ENCODE measurements at regions not wholly inside any gene's neighbourhood (a gene's known extent, or its start where the extent isn't known, plus 50 kb on each side); places are given as distances from the start of the nearest gene placed in this dataset.

DNA sequence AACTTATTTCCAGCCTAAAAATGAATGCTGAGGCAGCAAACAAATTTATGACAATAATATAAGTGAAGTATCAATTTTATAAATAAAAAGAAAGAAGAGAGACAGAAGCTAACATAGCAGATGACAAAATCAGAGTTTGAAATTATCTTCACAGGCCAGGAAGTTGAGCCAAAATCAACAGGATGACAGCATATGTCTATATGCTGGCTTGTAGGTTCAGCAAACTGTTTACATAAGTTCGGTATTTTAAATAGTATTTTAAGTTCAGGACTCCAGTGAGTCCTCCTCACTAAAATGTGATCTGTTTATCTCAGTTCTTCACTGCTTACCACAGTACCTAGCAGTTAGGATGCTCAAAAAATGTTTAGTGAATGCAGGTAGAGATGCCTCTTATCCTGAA lies 359.6 kb upstream of the SMC2 start:
- Histone ChIP-seq H3K4ac (replicated peaks; ENCODE audit: insufficient read length, low read depth, low read length) (no peak overlapping the region), H3K4me3 (ENCODE audit: extremely low read depth in 1 of 4, insufficient read depth in 2 of 4, low read depth in 3 of 4, low read length in 4 of 4) (no peak overlapping the region), H3K14ac (ENCODE audit: insufficient read length) (no peak overlapping the region), H3K79me2 (ENCODE audit: control insufficient read depth in 1 of 2, insufficient read depth in 2 of 2, low read length in 2 of 2) (no peaks in the 10 kb centered on the region), H2BK5ac (ENCODE audit: low read depth, low read length) (no peak overlapping the region), H2AFZ (ENCODE audit: low read length) (no peak overlapping the region; the same call in 1 of the 2 replicates), H3K4me1 (replicated peaks in 1 of 4; ENCODE audit: control insufficient read depth in 3 of 4, insufficient read depth in 4 of 4, low read length in 3 of 4) (no peaks in the 10 kb centered on the region), H4K91ac (replicated peaks; ENCODE audit: insufficient read length, low read length) (no peak overlapping the region), H3K9ac (replicated peaks in 1 of 4; ENCODE audit: extremely low read depth in 1 of 4, low read depth in 3 of 4, low read length in 3 of 4) (no peak overlapping the region), H3K4me2 (ENCODE audit: insufficient read depth in 1 of 2, low read depth in 2 of 2, low read length in 2 of 2) (no peak overlapping the region), H3K56ac (replicated peaks; ENCODE audit: insufficient read length, low read depth, low read length) (no peak overlapping the region), H4K8ac (ENCODE audit: extremely low read depth, insufficient read depth, low read length) (no peak overlapping the region), H2BK15ac (ENCODE audit: low read length) (no peak overlapping the region), H4K5ac (ENCODE audit: insufficient read length, low read depth, low read length) (no peak overlapping the region), H3K23me2 (ENCODE audit: low read depth, low read length) (no peaks in the 10 kb centered on the region), H3K27me3 (replicated peaks in 1 of 4; ENCODE audit: control insufficient read depth in 3 of 4, extremely low read depth in 1 of 4, insufficient read depth in 3 of 4, low read length in 3 of 4) (no peaks in the 10 kb centered on the region), H3K79me1 (ENCODE audit: low read depth, low read length) (no peaks in the 10 kb centered on the region), H2BK12ac (ENCODE audit: low read depth, low read length) (no peak overlapping the region), H2BK20ac (ENCODE audit: low read length) (no peak overlapping the region), H3K9me3 (ENCODE audit: insufficient read depth in 2 of 2, low read depth in 1 of 2, low read length in 1 of 2) (no peaks in the 10 kb centered on the region), H4K20me1 (replicated peaks in 1 of 2; ENCODE audit: control insufficient read depth in 1 of 2, insufficient read depth in 2 of 2, low read length in 2 of 2) (no peaks in the 10 kb centered on the region), H2AK5ac (ENCODE audit: low read depth, low read length) (no peak overlapping the region), H3K36me3 (ENCODE audit: control insufficient read depth in 2 of 4, insufficient read depth in 4 of 4, low read length in 3 of 4) (no peaks in the 10 kb centered on the region), H3K18ac (ENCODE audit: extremely low read depth, low read length) (no peak overlapping the region), H3K23ac (ENCODE audit: insufficient read length) (no peak overlapping the region), H2BK120ac (replicated peaks; ENCODE audit: low read depth, low read length) (no peak overlapping the region), H3K27ac (ENCODE audit: low read depth, low read length) (no peak overlapping the region)
- POLR2A ChIA-PET (ENCODE audit: partially characterized antibody): no interaction called here
- no peak for DNase-seq (ENCODE audit: low read depth in 1 of 2, low spot score in 2 of 2)
- CTCF ChIA-PET (ENCODE audit: partially characterized antibody): no interaction called here
- no peak for FAIRE-seq
- WGBS, 2 experiments (ENCODE audit: extremely low coverage in 1 of 2, insufficient coverage in 1 of 2, insufficient read length in 1 of 2, insufficient replicate concordance in 2 of 2, low coverage in 1 of 2, low lambda C conversion rate in 2 of 2, missing lambda C conversion rate in 1 of 2): 96% methylated on average over 1 of the region's 1 CpG; no CpG with 5 or more reads in 1 of the 2 experiments
- TF ChIP-seq HDAC2 (IDR thresholded peaks at IDR 0.05; ENCODE audit: borderline replicate concordance in 1 of 2, low read depth in 2 of 2, low read length in 2 of 2) (no peak), BRCA1 (IDR thresholded peaks at IDR 0.05; ENCODE audit: low read depth, low read length) (no peak), HDAC6 (IDR thresholded peaks at IDR 0.05; ENCODE audit: low read depth, low read length) (no peak)
